Fibroblast of skin of left biceps (primary cell): ENCODE measurements at regions not wholly inside any gene's neighbourhood (a gene's known extent, or its start where the extent isn't known, plus 50 kb on each side); places are given as distances from the start of the nearest gene placed in this dataset.

Source experiments
- DNase-seq, 2 experiments: peaks; one replicate each; pipeline ENCODE4 v3.0.0-alpha.2; 2013; ENCODE audit warnings: low read depth in 2 of 2

DNA sequence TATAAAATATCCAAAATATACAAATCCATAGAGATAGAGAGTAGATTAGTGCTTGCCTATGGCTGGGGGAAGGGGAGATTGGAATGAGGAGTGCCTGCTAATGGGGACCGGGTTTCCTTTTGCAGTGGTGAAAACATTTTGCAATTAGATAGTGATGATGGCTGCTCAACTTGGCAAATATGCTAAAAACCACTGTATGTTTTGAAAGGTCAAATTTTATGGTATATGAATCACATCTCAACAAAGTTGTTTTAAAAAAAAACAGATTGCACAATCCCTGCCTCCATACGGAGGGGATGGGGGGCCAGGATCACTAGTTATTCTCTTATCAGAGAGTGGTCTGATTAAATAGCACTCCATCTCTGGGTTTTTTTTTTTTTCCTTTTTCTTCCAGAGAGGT is 76.9 kb upstream of the RIPOR2 start:
- peak; percentile 84 to 87 for DNase-seq

DNA sequence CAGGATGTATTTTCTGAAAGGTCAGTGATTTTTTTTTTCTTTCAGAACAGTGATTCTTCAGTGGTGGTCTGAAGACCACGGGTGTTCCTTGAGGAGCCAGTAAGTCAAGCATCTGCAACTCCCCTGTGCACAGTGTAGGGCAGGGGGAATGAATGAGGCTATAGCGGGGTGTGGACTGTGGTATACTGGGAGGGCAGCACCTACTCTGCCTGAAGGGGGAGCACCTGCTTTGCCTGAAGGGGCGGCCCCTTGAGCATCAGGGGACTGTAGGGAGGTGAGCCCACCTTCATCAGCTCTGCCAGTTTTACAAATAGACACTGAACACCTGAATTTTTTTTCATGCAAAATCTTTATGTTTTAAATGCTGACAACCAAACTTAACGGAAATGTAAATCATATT is 77.5 kb upstream of the RIPOR2 start:
- no peak for DNase-seq

DNA sequence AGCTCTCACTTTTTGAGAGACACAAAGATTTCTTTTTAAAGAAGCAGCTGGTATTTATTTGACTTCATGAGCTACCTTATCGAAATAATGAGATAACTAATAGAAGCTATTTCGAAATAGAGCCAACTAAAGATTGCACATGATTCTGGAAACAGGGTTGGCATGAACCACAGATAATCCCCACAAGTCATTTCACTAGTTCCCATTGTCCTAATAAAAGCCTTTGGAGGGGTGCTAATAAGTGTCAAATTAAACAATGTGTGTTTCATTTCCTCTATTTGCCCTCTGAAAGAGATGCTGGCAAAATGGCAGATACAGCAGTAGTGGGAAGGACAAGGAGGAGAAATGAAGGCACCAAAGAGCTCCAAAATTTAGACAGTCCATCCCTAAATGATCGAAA is 78.6 kb upstream of the RIPOR2 start:
- DNase-seq: no peak

DNA sequence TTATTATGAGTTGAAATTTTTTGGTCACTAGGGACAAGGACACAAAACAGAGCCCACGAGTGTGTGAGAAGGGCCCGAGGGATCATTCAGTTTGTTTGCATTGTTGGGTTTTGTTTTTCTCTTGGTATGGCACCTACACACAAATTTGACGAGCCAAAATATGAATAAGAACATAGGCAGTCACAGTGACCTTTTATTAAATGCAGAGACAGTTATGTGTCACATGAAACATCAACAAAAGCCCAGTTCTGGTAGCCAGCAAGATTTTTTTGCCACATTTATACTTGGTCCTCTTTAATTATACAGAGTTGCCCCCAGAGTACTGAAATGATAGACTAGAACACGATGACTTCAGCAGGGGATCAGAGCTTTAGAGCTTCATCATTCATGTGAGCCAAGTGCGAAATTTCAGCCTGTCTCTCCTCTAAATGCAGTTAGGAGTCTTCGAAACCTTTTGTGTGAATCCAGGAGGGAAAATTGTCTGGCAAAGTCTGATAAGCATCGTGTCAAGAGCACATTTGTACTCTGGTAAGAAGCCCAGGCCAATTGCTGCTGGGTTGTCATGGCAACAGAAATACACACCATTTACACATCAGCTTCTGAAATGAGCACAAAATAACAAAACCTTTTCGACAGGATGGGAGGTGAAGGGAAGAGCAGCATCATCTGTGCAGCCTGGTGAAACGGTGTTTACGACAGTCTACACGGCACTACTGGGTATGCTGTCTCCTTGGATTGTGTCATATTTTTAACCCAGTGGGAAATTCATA is 79.2 kb upstream of the RIPOR2 start:
- no peak for DNase-seq

GRCh38 chr6:25016014-25016720 is 80.4 kb upstream of the RIPOR2 start:
- DNase-seq: no peak

GRCh38 chr6:25017486-25017885 is 81.7 kb upstream of the RIPOR2 start:
- no peak for DNase-seq

DNA sequence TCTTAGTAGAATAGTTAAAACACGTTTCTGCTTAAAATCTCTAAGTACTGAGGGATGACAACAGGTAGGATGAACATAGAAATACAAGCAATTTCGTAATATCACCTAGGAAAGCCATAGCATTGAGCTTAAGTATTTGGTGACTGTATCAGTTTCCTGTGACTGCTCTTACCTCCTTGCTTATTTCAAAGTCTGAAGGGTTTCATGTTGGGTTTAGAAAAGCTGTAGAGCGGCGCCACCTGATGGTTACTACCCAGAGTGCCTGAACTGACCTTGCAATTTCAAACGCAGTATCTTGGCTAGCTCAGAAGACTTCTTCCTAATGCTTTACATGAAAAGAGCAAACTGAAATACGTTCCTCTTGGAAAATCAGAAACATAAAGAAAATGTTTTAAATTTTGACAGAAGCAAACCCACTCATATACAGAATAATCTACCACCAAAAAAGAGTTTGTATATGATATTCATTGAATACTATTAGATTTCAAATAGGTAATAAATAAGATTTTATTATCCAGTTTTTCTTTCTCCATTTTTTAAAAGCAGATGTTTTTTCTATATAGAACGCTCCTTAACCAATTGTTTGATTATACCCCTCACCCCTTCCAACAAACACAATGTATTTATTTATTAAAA is 82.3 kb upstream of the RIPOR2 start:
- DNase-seq: no peak

DNA sequence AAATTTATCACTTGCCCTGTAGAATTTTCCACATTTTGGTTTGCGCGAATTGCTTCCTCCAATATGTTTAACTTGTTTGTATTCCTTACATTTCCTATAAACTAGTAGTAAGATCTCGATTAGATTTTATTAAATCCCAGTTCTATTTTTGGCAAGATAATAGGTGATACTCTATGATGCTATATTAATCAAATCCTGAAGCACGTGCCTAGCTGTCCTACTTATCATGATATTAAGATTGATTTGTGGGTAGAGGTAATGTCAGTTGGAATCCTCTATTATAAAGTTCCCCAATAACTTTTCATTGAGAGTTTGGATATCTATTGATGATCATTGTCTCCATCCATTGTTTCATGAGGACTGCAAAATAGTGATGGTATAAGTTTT is 82.8 kb upstream of the RIPOR2 start:
- no peak for DNase-seq

- no peak for DNase-seq
Measured at GRCh38 chr6:25022140-25022553, 86.4 kb upstream of the RIPOR2 start.

GRCh38 chr6:25023781-25024180 is 88.0 kb upstream of the RIPOR2 start:
- DNase-seq: no peak

GRCh38 chr6:25024821-25025220 is 89.1 kb upstream of the RIPOR2 start:
- DNase-seq: no peak

DNA sequence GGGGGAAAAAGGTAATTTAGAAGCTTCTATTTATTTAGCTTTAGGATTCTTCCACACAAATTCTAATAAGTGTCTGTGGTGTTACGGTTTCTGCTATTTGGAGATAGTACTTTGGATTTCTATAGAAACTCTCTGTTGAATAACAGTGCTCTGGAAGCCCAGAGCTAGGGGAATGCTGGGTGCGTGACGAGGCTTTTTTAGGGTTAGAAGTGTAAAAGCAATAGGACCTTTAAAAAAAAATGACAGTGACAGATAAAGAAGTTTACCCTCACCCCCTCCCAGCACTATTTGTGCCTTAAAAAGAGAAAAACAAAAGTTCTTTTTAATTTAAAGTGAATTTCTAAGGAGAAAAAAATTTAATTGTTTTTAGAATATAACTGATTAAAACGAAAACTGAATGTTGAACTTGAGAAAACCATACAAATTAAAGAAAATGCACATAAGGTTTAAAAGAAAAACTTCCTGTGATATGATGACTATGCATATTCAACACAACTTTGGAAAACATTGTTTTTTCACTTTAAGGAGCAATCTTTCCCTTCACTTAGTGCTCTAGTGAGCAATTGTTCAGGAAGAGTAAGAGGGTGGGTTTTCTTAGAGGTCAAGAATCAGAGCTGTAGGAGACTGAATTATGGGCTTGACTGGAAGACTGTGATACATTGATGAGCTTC is 89.6 kb upstream of the RIPOR2 start:
- DNase-seq: no peak

- DNase-seq: no peak
Measured at GRCh38 chr6:25025919-25026301, 90.2 kb upstream of the RIPOR2 start.

DNA sequence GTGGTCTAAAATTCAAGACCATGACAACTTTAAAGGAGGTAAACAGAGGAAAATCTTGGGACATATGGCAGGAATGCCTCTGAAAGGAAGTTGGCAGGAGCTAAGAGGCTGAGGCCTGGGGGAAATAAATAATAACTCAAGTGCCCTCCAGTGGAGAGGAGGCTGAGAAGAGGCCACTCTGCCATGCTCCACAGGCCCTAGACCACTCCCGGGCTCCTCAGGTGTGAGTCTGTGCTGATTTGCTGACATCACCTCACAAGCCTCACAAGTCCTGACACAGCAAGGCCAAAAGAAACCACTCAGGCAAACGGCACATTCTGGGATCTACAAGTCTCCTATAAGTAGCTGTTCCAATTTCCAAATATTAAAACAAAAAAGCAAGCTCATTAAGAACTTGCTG is 91.0 kb upstream of the RIPOR2 start:
- DNase-seq: no peak

DNA sequence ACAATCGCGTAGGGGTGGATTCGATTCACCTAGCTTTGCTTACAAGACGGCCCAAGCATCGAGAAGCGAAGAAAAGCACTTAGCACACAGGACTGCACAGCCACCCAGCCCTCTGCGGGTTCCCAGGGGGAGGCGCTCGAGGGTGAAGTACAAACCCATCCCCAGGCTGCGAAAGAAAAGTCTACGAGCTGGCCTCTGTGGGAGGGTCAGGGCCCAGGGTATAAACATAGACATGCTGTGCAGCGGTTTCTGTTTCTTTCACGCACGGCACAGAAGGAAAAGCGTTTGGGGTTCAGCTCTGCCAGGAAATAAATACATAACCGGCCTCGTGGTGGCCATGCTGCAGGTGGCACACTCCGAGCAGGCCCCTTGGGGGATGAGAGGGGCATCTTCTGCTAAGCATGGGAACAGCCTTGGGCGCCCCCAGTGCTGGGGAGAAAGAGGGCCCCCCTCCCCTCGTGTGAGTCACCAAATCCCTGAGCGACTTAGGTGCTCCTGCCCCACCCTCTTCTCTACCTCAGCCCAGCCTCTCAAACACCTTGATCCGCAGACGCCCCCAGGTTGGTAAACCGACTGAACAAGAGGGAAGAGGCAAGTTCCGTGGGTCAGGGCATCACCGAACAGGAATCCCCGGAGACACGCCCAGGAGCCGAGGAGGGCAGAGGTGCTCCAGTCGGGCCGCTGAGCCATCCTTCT is 91.6 kb upstream of the RIPOR2 start:
- DNase-seq: no peak

DNA sequence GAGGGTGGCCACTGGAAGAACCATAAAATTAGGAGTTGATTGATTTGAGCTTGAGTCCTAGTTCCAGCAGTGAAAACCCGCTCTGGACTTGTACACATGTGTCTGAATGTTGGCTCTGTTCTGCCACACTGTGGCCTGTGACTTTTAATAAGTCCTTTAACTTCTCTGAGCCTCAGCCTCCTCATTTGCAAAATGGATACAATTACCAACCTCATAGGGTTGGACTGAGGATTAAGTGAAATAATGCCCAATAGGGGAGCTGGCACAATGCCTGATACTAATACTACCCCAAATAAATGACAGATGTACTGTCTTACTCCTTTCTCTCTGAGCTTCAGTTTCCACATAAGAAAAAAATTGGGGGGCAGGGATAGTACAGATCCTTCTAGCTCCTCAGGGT is 92.6 kb upstream of the RIPOR2 start:
- DNase-seq: no peak

- DNase-seq: no peak
Measured at GRCh38 chr6:25032934-25033333, 97.2 kb upstream of the RIPOR2 start.

DNA sequence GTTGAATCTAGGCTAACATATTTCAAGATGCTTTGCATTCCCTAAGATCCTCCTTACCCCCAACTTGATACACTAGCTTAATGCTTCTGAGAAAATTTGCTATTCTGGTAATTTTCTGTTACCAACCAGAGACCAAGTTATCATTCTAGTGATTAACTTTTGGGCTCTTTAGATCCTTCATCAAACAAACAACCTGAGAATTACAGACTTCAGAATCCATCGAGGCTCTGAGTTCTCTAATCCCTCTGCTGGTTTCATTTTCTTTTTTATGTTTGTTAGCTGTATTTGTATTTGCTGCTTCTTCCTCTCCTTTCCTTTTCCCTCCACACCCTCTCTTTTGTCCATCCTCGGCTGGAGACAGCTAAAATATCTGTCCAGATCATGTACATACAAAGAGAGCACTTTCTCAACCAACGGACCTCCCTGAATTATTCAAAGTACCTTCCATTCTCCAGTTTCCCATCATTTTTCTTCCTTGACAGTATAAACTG is 98.7 kb upstream of the RIPOR2 start:
- no peak for DNase-seq

DNA sequence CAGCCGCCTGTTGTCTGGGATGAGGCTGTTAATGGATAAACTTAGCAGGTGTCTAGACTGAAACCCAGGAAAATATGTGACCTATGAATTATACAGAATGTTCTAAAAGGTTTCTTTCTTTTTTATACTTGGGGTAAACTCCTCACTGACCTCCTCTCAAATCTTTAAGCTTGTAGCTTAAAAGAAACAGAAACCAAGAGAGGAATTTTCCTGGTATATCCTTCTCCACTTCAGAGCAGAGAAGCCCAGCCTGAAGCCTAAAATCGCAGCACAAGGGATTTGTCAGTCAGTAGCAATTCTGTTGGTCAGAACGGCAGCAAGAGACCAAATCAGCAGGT is 99.4 kb upstream of the RIPOR2 start:
- DNase-seq: no peak

- no peak for DNase-seq
Measured at GRCh38 chr6:25035512-25036435, 100.0 kb upstream of the RIPOR2 start.

- no peak for DNase-seq
Measured at GRCh38 chr6:25036461-25036860, 100.7 kb upstream of the RIPOR2 start.
